Effector CD4-positive, alpha-beta T cell (primary cell): ENCODE measurements at regions not wholly inside any gene's neighbourhood (a gene's known extent, or its start where the extent isn't known, plus 50 kb on each side); places are given as distances from the start of the nearest gene placed in this dataset.
"Not testable (repeated sequence)": the region's sequence is repeated elsewhere in the genome, so short reads cannot be mapped to it uniquely, and the experiment has no call there.

Experiments used
- DNase-seq: peaks from one replicate; pipeline ENCODE4 v3.0.0-alpha.2; 2020

DNA sequence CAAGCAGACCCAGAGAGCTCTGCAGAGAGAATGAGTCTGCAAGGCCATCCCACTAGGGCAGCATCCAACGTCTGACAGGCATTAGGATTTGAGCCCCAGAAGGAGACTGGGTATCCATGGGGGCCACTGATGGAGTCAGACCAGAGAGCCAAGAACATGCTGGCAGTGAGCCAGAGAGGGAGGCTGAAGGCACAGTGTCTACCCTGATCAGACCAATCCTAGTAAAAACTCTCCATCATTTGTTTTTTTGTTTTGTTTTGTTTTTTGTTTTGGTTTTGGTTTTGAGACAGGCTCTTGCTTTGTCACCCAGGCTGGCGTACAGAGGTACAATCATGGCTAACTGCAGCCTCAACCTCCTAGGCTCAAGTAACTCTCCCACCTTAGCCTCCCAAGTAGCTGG, 133.1 kb upstream of the LYZL2 start:
- no peak for DNase-seq

DNA sequence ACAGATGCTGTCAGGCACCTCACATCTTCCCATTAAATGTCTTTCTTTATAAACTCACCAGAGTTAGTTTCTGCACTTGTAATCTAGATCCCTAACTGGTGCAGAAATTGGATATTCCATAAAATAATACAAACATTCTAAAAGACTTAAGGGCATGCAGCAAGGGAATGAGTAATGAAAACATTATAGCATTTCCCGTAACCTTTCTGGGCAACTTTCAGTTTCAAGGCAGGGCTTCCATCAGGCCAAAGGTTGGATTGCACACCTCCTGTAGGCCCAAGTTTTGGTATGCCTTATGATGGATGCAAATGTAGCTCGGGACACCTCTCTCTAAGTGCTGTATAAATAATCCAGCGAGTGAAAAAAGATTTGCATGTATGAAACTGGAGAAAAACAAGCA, 129.9 kb upstream of the LYZL2 start:
- DNase-seq, result no peak

DNA sequence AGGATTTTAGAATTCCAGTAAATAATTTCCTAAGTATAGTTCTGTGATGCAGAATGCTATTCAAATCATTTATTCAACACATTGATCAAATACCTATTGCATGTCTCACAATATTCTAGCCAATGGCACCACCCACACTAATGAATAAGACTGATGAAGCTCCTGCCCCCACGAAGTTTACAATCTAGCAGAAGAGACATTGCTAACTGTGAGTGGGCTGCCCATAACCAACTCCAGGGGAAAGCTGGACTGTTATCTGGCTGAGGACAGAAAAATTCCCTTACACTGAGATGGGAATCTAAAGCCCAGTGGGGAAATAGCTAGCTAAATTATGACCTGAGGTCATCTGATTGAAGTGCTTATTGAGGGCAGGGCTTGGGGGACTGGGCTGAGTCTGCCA, 128.8 kb upstream of the LYZL2 start:
- no peak for DNase-seq

DNA sequence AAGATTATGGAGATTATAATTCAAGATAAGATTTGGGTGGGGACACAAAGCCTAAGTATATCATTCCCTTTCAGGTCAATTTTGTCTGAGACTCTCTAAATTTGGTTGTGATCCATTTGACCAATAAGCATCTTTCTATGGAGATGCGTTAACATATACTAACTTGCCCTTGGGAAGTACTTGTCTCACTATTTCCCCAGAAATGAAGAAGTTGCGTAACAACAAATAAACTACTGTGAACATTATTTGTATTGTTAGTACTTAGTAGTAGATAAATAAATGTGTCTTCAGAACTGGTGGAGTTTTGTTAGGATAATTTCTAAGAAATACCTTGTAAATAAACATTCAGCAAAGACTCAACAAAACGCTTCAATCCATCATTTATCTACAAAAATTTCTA, 127.3 kb upstream of the LYZL2 start:
- no peak for DNase-seq

DNA sequence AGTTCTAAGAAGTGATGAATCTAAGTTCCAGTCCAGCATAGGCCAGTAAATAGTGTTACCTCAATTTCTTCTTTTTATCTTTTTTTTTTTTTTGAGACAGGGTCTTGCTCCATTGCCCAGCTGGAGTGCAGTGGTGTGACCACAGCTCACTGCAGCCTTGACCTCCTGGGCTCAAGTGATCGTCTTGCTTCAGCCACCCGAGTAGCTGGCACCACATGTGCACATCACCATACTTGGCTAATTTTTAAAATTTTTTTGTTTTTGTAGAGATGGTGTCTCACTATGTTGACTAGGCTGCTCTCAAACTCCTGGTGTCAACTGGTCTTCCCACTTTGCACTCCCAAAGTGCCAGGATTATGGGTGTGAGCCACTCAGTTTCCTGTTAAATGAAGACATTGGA, 126.6 kb upstream of the LYZL2 start:
- DNase-seq, result no peak

DNA sequence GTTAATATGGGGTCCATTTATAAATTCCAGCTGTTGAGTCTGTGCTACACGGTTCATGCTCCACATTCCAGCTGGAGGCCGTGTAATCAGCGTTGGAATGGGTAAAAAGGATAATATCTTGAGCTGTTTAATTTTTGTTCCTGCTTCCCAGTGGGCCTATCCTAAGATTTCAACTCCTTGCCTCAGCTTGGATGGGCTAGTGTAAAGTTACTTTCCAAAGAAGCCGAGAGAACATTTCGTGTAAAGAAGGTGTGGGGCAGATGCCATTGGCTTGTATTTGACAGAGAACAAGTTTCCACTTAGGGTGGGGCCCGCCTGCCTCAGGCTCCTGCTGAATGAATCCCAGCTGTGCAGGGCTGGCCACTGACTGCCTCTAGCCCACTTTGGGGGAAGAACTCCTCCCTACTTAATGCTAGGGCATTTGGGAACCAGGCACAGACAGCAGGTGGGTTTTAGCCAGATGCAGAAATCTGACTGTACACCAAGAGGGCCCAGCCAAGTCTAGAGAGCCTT, 125.9 kb upstream of the LYZL2 start:
- no peak for DNase-seq

DNA sequence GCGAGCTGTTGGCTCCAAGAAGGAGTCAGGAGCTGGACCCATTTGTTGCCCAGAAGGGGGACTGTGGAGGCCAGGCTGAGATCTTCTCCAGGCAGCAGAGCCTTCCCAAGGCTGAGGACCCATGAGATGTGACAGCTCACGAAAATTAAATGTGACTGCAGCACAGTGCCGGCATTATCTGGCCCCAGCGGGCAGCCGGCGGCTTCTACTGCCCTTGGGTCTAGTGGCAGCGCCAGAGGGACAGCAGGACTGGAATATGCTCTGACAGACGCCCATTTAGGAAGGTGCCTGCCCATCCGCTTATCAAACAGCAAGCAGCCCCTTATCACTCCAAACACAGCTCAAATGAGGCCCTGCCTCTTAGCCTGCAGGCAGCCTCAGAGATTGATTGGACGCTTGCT, 122.9 kb upstream of the LYZL2 start:
- no peak for DNase-seq

DNA sequence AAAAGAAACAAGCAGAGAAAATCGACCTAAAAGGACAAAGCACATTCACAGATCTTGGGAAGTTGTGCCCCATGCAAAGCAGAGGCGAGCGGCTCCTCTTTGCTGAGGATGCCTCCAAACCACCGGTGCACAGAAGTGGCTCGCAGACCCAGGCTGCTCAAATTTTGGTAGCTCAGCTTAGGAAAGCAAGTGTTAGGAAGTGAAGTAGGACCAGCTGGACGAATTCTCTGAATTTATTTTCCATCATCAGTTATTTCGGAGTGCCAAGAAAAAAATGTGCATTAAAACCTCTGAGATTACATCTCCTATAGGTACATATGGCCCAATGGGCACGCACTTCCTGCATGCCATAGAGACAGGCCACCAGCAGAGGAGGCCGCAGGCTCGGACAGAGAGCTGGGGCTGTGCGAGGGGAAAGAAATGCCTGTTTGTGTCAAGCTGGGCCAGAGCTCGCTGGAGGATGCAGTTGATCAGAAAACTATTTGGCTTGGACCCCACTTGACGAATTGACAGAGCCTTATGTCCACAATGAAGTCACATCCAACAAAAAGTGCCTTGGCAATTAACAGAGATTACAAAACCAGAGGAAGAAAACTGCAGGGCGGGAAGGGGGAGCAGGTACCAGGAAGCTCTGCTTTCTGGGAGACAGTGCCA, 122.3 kb upstream of the LYZL2 start:
- DNase-seq, result peak; percentile 32

DNA sequence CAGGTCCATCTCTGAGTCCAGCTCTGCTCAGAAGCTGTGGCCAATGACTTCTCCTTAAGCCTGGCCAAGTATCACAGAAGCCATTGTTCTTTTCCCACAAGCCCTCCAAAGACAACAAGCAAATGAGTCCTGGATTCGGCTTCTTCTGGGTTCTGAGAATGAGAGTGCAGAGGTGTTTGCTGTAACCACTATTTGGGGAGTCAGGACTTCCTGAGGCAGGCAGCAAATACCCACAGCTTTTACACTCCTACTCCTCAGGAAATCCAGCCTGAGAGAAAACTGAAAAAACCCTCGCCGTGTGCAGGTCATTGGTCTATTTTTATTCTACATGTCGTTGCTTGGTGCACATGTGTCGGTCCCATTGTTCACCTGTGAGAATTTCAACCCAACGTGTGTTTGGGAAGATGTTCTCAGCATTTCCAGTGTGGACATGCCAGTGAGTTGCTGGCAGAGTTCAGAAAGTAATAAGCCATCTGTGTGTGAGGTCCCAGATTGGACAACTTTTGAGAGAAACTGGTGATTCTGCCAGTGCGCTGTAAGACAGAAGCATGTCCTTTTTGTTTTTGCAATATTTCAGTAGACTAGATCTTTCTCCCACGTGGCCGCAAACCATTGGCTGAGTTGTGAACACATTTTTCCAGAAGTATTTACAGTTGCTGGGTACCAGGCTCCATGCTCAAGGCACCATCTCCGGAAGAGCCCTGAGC, 121.6 kb upstream of the LYZL2 start:
- no peak for DNase-seq

DNA sequence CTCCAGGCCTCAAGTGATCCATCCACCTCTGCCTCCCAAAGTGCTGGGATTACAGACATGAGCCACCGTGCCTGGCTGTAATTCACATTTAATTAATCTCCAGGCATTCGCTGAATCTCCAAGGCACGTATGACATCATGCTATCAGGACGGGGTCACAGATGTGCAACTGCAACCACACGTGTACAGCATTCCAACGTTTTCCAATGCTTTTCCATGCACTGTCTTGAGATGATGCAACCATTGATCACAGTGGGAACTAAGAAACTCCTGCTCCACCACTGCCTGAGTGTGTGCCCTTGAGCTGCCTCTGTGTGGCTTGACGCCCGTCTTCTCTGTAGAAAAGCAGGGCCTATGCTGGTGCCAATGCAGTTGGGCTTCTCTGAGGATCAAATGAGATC, 119.8 kb upstream of the LYZL2 start:
- DNase-seq, result no peak

DNA sequence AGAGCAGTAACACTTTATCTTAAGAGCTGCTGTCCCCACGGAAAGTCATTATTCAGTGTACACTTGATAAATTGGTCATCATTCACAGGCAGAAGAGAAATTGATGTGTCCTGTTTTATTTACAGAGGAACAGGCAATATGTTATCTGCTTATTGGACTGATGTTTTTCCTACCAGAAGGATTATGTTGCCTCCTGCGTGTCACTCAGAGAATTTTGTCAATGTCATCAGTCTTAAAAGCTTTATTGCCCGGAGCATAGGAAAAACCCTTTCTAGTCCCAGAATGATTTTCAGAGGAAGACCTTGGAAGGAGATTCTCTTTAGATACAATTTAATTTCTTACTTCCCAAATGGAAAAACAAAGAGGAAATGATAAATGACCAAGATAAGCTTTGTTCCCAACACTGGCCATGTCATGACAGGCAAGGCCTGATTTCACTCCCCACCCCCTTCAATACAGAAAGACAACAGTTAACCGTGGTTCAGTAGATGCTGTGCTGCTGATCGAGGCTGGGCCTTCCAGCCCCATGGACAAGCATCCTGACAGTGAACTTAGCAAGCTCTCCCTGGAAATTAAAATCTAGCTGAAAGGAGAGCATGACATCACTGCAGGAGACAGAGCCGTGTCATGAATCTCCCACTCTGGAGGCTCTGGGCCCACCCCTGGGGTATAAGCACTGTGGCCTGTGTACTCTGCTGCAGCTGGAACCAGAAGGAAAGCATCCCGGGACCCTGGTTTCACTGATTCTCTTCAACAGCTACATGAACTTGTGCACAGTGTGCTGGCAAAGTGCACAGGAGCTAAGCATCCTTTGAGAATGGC, 118.8 kb upstream of the LYZL2 start:
- no peak for DNase-seq

DNA sequence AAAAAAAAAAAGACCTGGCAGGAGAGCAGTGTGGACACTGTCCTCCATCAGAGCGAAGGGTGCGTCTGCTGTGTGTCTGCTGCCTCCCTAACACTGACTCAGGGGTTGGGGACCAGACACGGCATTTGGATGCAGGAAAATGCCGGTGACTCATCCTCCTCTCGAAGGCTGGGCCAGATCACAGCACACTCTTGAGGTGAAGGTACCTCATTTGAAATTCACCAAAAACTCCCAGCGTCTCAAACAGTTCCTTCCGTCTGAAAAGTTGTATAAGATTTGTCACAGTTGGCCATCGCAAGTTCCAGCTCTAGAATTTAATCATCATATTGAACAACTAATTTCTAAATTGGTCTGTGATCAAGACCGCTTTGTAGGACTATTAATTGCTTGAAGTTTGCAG, 118.1 kb upstream of the LYZL2 start:
- DNase-seq, result no peak

DNA sequence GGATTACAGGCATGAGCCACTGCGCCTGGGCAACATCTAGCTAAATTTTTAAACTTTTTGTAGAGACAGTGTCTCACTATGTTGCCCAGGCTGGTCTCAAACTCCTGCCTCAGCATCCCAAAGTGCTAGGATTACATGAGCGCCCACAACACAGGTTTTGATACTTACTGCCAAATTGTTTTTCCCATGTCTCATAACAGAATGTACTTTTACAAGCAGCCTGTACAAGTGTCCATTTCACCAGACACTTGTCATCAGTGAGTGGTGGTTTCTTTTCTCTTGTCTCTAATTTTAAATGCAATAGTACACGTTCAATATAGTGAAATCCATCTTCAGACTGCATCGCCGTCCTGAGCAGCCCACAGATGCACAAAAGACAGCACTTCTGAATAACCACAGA, 116.4 kb upstream of the LYZL2 start:
- no peak for DNase-seq

DNA sequence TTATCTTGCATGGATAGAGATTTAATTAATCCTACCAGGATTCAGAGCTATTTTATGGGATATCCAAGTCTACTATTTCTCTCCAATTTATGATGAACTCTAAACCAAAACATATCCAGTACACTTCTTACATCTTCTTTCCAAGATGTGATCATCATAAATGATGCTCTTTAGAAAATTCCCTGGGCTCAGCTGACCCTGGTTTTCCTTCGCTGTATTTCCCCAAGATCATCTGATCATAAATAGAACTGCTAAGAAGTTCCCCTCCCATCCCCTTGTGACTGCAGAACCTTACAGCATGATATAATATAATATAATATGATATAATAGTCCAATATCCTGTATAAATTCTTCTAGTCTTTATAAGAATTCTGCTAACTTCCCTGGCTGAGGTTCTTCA, 114.6 kb upstream of the LYZL2 start:
- DNase-seq, result no peak

DNA sequence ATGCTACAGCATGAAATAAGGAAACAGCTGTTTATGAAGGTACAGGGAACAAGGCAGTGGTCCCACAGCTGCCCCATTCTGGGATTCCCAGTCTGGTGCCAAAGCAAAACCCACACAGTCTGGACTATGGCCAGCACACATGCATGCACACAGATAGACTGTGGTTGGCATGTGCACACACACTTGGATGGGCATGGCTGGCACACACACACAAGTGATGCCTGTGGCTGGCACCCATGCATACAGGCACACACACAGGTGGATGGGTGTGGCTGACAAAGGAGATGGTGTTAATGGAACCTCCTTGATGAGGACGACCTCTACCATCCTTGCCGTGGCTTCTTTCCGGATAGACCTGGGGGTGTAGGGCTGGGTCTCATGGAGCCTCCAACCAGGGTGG, 114.0 kb upstream of the LYZL2 start:
- DNase-seq, result no peak

DNA sequence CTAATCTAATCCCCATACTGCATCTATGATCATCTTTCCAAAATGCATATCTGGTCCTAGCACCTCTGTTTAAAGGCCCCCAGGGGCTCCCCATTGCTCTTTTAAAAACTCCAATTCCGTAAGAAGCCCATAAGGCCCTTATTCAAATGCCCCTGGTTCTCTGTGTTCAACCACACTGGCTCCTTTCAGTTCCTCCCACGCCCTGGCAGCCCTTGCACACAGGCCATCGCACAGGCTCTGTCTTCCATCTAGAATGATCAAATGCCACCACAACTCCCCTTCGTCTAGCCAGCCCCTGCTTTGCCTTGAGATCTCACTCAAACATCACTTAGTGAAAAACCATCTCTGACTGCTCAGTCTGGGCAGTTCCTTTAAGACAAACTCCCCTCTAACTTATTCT, 112.9 kb upstream of the LYZL2 start:
- no peak for DNase-seq

DNA sequence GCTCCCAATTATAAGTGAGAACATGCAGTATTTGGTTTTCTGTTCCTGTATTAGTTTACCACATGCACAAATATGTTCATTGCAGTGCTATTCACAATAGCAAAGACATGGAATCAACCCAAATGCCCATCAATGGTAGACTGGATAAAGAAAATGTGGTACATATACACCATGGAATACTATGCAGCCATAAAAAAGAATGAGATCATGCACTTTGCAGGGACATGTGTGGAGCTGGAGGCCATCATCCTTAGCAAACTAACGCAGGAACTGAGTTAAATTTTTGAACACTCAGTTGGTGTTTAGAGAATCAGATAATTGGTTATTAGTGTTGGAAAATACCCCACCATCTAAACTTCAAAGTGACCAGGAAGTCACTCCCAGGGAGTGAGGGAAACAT, 111.2 kb upstream of the LYZL2 start:
- not testable (repeated sequence) for DNase-seq

DNA sequence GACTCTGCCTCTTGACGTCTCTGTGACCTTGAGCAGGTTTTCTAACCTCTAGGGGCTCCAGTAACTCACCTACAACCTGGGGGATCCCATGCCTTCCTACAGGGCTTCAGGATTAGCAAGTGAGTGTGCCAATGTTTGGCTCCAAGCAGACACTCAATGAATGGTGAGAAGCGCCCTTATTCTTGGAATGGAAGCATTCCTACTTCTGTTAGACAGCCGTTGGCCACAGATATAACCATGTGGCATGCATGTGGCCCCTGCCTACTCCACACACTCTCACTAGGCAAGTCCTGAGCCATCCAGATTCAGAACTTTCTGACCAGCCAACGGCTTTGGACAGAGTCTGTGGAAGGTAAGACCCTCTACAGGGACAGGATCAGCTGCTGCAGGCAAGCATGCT, 108.9 kb upstream of the LYZL2 start:
- DNase-seq, result no peak

DNA sequence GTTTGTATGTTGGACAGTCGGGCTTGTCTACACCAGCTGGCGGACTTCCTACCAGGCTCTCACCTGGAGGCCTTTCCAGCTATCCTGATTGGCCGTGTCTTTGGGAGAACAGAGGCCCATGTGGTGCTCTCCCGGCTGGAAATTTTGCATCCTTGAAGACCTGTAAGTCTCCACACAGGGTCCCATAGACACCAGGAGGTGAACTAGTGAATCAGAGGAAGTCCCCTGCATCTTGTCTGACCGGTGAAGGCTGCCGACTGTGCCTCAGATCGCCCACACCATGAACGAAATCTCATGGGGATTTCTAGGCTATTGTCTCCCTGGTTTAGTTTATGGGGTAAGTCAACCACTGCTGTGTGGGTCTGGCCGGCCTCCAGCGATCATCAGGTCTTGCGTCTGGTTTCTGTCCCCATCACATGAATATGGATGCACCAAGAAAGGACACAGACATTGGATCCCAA, 108.4 kb upstream of the LYZL2 start:
- DNase-seq, result no peak

DNA sequence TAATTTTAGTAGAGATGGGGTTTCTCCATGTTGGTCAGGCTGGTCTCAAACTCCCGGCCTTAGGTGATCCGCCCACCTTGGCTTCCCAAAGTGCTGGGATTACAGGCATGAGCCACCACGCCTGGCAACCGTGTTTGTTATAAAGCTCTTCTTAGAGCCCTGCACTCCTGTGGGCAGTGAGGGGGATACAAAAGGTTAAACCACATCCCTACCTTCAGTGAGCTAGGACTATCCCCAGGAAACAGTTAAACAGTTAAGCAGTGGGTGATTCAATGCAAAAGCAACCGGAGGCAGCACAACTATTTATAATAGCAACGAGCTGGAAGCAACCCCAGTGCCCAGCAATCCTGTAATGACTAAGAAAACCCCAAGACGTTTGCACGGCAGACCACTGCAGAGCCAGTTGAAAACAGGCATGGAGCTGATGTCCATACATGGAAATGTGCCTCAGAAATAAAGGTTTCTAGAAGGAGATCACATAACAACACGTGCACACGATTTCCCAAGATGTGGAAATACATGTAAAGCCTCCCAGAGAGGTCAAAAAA, 107.2 kb upstream of the LYZL2 start:
- DNase-seq, result no peak

DNA sequence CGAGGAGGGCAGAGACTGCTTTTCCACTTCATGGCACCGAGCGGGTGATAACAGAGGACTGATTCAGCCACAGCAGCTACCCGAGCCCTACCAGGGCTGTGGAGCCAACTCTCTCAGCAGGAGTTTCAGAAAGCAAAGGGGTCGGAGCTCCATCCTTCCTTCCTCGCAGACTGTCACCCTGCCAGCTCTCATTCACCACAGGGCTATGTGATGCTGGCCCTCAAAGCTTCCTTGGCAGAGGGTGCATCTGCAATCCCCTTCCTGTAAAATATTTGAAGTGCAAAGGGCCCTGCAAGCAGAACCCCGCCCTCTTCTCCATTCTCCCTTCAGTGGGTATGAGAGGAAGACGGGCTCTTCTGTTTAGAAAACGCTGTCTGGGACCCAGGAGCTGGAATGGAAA, 105.3 kb upstream of the LYZL2 start:
- no peak for DNase-seq

DNA sequence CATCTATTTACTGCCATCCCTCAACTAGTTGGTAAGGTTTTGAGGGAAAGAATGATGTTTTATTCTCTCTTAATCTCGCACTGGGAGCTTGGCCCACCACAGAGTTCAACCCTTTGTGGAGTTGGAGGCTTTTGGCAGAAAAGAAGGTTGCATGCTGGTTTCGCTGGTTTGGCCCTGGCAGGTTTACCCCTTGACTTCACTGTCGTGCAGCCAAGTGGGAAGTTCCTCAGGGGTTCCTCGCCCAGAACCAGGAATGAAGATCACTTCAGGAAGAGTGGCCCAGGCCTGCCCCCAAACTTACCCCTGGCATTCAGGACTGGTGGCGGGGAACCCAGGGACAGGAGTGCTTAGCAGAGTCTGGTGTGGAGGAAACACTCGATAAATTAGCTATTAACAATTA, 103.1 kb upstream of the LYZL2 start:
- DNase-seq, result no peak

DNA sequence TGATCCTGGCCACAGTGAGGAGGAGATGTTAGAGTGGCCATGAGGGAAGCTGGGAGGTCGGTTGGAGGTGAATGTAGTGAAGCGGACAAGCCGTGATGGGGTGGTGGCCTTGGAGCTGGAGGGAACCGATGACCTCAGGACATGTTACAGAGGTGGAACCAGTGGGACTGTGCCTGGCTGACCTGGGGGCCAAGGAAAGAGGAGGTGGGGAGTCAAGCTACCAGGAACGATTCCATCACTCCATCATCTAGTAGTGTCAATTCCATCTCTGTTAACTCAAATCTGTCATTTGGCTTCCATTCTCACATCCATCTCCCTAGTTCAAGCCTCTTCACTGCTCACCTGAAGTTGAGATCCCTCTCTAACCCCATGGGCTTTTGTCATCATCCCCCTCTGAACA, 102.4 kb upstream of the LYZL2 start:
- DNase-seq, result no peak

DNA sequence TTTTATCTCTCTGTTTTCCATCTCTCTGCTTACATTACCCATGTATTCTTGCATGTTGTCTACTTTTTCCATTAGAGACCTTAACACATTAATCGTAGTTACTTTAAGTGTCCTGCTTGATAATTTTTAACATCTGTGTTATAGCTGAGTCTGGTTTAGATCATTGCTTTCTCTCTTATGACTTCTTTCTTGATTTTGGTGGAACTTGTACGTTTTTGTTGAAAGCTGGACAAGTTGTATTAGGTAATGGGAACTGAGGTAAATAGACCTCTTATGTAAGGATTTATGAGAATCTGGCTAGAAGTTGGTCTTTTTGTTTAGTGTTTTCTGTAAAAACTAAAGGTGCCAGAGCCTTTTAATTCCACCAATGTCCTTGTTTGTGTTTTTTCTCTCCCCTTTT, 100.8 kb upstream of the LYZL2 start:
- DNase-seq, result no peak
